ENCODE measurements at regions not wholly inside any gene's neighbourhood (a gene's known extent, or its start where the extent isn't known, plus 50 kb on each side); places are given as distances from the start of the nearest gene placed in this dataset.

GRCh38 chr2:22596306-22596705 is 788.7 kb upstream of the KLHL29 start:
- TF ChIP-seq EZH2 (IDR thresholded peaks at IDR 0.05) = no peak
- TF ChIP-seq EZH2phosphoT487 (IDR thresholded peaks at IDR 0.05) = no peak
- TF ChIP-seq CTCF (IDR thresholded peaks at IDR 0.05) = no peak
- H3F3A ChIP-seq (ENCODE audit: low read depth) = peaks cover 9% of the 10 kb centered on the region
- no peak overlapping the region for H3K27ac ChIP-seq
- peaks cover 13% of the 10 kb centered on the region for H3K4me1 ChIP-seq
- H2AFZ ChIP-seq (replicated peaks) = no peak overlapping the region
- no peak for DNase-seq (ENCODE audit: low spot score)
- H3K9ac ChIP-seq = no peak overlapping the region
- H3K4me3 ChIP-seq = no peak overlapping the region
- no peaks in the 10 kb centered on the region for H4K20me1 ChIP-seq (ENCODE audit: low read depth)
- H3K27me3 ChIP-seq = no peaks in the 10 kb centered on the region
- H3K27ac Mint-ChIP-seq = no peak overlapping the region
- H3K36me3 ChIP-seq = peaks cover 5% of the 10 kb centered on the region
- peaks cover 23% of the 10 kb centered on the region for H3K9me3 Mint-ChIP-seq
- no peak overlapping the region for H3K4me3 Mint-ChIP-seq
- no peaks in the 10 kb centered on the region for H3K79me2 ChIP-seq (ENCODE audit: low read depth)
- H3K27me3 Mint-ChIP-seq (ENCODE audit: insufficient read depth, low read depth) = no peaks in the 10 kb centered on the region
- H3K4me1 Mint-ChIP-seq = peaks cover 11% of the 10 kb centered on the region
- H3K4me2 ChIP-seq = no peak overlapping the region
- H3K9me3 ChIP-seq (ENCODE audit: low read depth) = peaks cover 14% of the 10 kb centered on the region
- H3K36me3 Mint-ChIP-seq = peaks cover 14% of the 10 kb centered on the region

- Histone ChIP-seq H3K4me1 (peaks cover 13% of the 10 kb centered on the region), H2AFZ (replicated peaks) (no peak overlapping the region), H3K79me2 (ENCODE audit: low read depth) (no peaks in the 10 kb centered on the region), H3K36me3 (no peaks in the 10 kb centered on the region), H3K4me3 (no peak overlapping the region), H3K4me2 (peak overlapping the region; percentile 50), H3K9ac (no peak overlapping the region), H3K27me3 (no peaks in the 10 kb centered on the region), H3F3A (ENCODE audit: low read depth) (peaks cover 9% of the 10 kb centered on the region), H4K20me1 (ENCODE audit: low read depth) (no peaks in the 10 kb centered on the region), H3K9me3 (ENCODE audit: low read depth) (no peaks in the 10 kb centered on the region), H3K27ac (no peak overlapping the region)
- peaks cover 3% of the 10 kb centered on the region for H3K27me3 Mint-ChIP-seq (ENCODE audit: insufficient read depth, low read depth)
- no peak for TF ChIP-seq CTCF (IDR thresholded peaks at IDR 0.05)
- TF ChIP-seq EZH2phosphoT487 (IDR thresholded peaks at IDR 0.05) = no peak
- TF ChIP-seq EZH2 (IDR thresholded peaks at IDR 0.05) = no peak
- H3K4me1 Mint-ChIP-seq = peaks cover 25% of the 10 kb centered on the region
- no peak overlapping the region for H3K27ac Mint-ChIP-seq
- peak; percentile 57 for DNase-seq (ENCODE audit: low spot score)
- H3K36me3 Mint-ChIP-seq = peaks cover 2% of the 10 kb centered on the region
- no peaks in the 10 kb centered on the region for H3K9me3 Mint-ChIP-seq
- H3K4me3 Mint-ChIP-seq = no peak overlapping the region
Measured at GRCh38 chr2:22600156-22600555, 784.8 kb upstream of the KLHL29 start.

GRCh38 chr2:22600999-22601398 is 784.0 kb upstream of the KLHL29 start:
- H3K36me3 ChIP-seq = no peaks in the 10 kb centered on the region

More at GRCh38 chr2:22600999-22601398, 784.0 kb upstream of the KLHL29 start:
- Histone ChIP-seq H2AFZ (replicated peaks) (no peak overlapping the region), H3K27me3 (no peaks in the 10 kb centered on the region), H3K4me1 (peaks cover 19% of the 10 kb centered on the region), H3K79me2 (ENCODE audit: low read depth) (no peaks in the 10 kb centered on the region), H4K20me1 (ENCODE audit: low read depth) (no peaks in the 10 kb centered on the region), H3K27ac (no peak overlapping the region), H3K9ac (no peak overlapping the region), H3F3A (ENCODE audit: low read depth) (peaks cover 9% of the 10 kb centered on the region), H3K4me2 (no peak overlapping the region), H3K9me3 (ENCODE audit: low read depth) (no peaks in the 10 kb centered on the region), H3K4me3 (no peak overlapping the region)
- H3K4me1 Mint-ChIP-seq = peaks cover 28% of the 10 kb centered on the region
- peaks cover 2% of the 10 kb centered on the region for H3K36me3 Mint-ChIP-seq
- TF ChIP-seq CTCF (IDR thresholded peaks at IDR 0.05) = no peak
- no peak for TF ChIP-seq EZH2 (IDR thresholded peaks at IDR 0.05)
- no peak for TF ChIP-seq EZH2phosphoT487 (IDR thresholded peaks at IDR 0.05)
- no peak for DNase-seq (ENCODE audit: low spot score)
- no peak overlapping the region for H3K4me3 Mint-ChIP-seq
- no peaks in the 10 kb centered on the region for H3K9me3 Mint-ChIP-seq
- H3K27me3 Mint-ChIP-seq (ENCODE audit: insufficient read depth, low read depth) = peaks cover 3% of the 10 kb centered on the region
- H3K27ac Mint-ChIP-seq = no peak overlapping the region
